Right lobe of liver (tissue), 6 donors: ENCODE measurements at regions not wholly inside any gene's neighbourhood (a gene's known extent, or its start where the extent isn't known, plus 50 kb on each side); places are given as distances from the start of the nearest gene placed in this dataset.

Experiments
- ATAC-seq, 4 donors: fragments of 200-7000 bp; cut with Tn5 transposase; one replicate each; pipeline ENCODE4 v1.9.1; 2020; ENCODE audit warnings: mild to moderate bottlenecking in 4 of 4, moderate library complexity in 4 of 4
- DNase-seq, 3 donors: peaks; one replicate each; pipeline ENCODE4 v3.0.0-alpha.2; 2020
- H3K27ac ChIP-seq, 3 donors: fragments of 200-600 bp; one replicate each; pipeline ENCODE4 v1.8.0; 2022
- H3K27me3 ChIP-seq, 2 donors: fragments of 200-600 bp; one replicate each; pipeline ENCODE4 v1.8.0; 2022
- H3K36me3 ChIP-seq, 4 donors: fragments of 200-600 bp; sonication (generic) in 1 of 4; one replicate each; pipeline versions ENCODE4 v1.5.1 to v1.8.0; 2017 to 2022; ENCODE audit warnings: control low read depth in 1 of 4
- H3K4me1 ChIP-seq, 4 donors: fragments of 200-600 bp; sonication (generic) in 1 of 4; one replicate each; pipeline versions ENCODE4 v1.5.1 to v1.8.0; 2017 to 2022; ENCODE audit warnings: control low read depth in 1 of 4
- H3K4me3 ChIP-seq, 3 donors: fragments of 200-600 bp; one replicate each; pipeline ENCODE4 v1.8.0; 2022
- H3K9me3 ChIP-seq, 4 donors: fragments of 200-600 bp; sonication (generic) in 1 of 4; one replicate each; pipeline versions ENCODE4 v1.5.1 to v1.8.0; 2017 to 2022; ENCODE audit warnings: control low read depth in 1 of 4
- CTCF ChIP-seq, 4 donors: fragments of 200-600 bp in 3 of 4; fragments of 450-650 bp in 1 of 4; IDR thresholded peaks; one replicate each; pipeline versions ENCODE4 v1.5.1 to v1.8.0; 2016 to 2022; ENCODE audit warnings: antibody characterized with exemption in 4 of 4, mild to moderate bottlenecking in 2 of 4
- POLR2A ChIP-seq: fragments of 450-650 bp; IDR thresholded peaks from one replicate; pipeline ENCODE4 v1.6.1; 2017; ENCODE audit warnings: antibody characterized with exemption, mild to moderate bottlenecking
- WGBS: methylation state at CpG from one replicate; pipeline ENCODE4 v1.1.6; 2018; ENCODE audit warnings: low coverage, low lambda C conversion rate; ENCODE audit not compliant: insufficient coverage; ENCODE audit errors: missing lambda C conversion rate; 5-methylcytosine and 5-hydroxymethylcytosine counted together
- intact Hi-C, 2 donors: fragments of 100-400 bp; cut with DNase I; formaldehyde crosslinking; loops; one replicate each; pipeline versions ENCODE4 v1.11.2 to v1.14.1; 2022
- donor health status: DM: no; HTN: yes; CAD: no.
- donor health status: DM: no; HTN: no; CAD: no.
- donor health status: DM: no; HTN: no; CAD: no.
- donor health status: DM: no; HTN: yes; CAD: no.
- donor health status: DM: no; HTN: yes; CAD: no.

- Histone ChIP-seq H3K9me3 (no peaks in the 10 kb centered on the region), H3K27ac (no peak overlapping the region), H3K4me1 (no peaks in the 10 kb centered on the region), H3K27me3 (no peaks in the 10 kb centered on the region), H3K36me3 (no peaks in the 10 kb centered on the region), H3K4me3 (no peak overlapping the region)
- TF ChIP-seq POLR2A (no peak), CTCF (IDR thresholded peaks at IDR 0.05) (no peak)
- intact Hi-C loops, result no loop called here
- no peak for DNase-seq
- 63% methylated on average over 3 of the region's 7 CpGs for WGBS
- no peak for ATAC-seq
These were observed 190.9 kb upstream of the SLC24A3 start for GRCh38 chr20:19021406-19022117.

GRCh38 chr20:19022118-19022575 is 190.3 kb upstream of the SLC24A3 start:
- ATAC-seq (no peak), DNase-seq (no peak)
- Histone ChIP-seq H3K27me3 (no peaks in the 10 kb centered on the region), H3K9me3 (no peaks in the 10 kb centered on the region), H3K27ac (no peak overlapping the region), H3K4me3 (no peak overlapping the region), H3K4me1 (no peaks in the 10 kb centered on the region), H3K36me3 (no peaks in the 10 kb centered on the region)
- intact Hi-C loops, result no loop called here
- WGBS, result 75% methylated on average over 7 of the region's 8 CpGs
- TF ChIP-seq CTCF (IDR thresholded peaks at IDR 0.05) (no peak), POLR2A (no peak)

- Histone ChIP-seq H3K27me3 (no peaks in the 10 kb centered on the region), H3K9me3 (no peaks in the 10 kb centered on the region), H3K4me1 (no peaks in the 10 kb centered on the region), H3K4me3 (no peak overlapping the region), H3K36me3 (no peaks in the 10 kb centered on the region), H3K27ac (no peak overlapping the region)
- WGBS, result 74% methylated on average over 10 of the region's 11 CpGs
- intact Hi-C loops, result no loop called here
- TF ChIP-seq POLR2A, result no peak
- TF ChIP-seq CTCF (IDR thresholded peaks at IDR 0.05), result no peak
- no peak for ATAC-seq
- no peak for DNase-seq
These were observed 189.5 kb upstream of the SLC24A3 start for GRCh38 chr20:19022791-19023448.

GRCh38 chr20:19024296-19025035 is 188.0 kb upstream of the SLC24A3 start:
- ATAC-seq (no peak), DNase-seq (no peak)
- TF ChIP-seq CTCF (IDR thresholded peaks at IDR 0.05) (no peak), POLR2A (no peak)
- no peak overlapping the region for H3K27ac ChIP-seq
- intact Hi-C loops, result no loop called here
- no peaks in the 10 kb centered on the region for H3K27me3 ChIP-seq
- H3K36me3 ChIP-seq, result no peaks in the 10 kb centered on the region
- no peaks in the 10 kb centered on the region for H3K9me3 ChIP-seq
- WGBS, result 66% methylated on average over 10 of the region's 11 CpGs
- no peak overlapping the region for H3K4me3 ChIP-seq
- no peaks in the 10 kb centered on the region for H3K4me1 ChIP-seq
